D721Med (cell line): ENCODE measurements at regions not wholly inside any gene's neighbourhood (a gene's known extent, or its start where the extent isn't known, plus 50 kb on each side); places are given as distances from the start of the nearest gene placed in this dataset.

Experiments used
- DNase-seq: peaks from one replicate; pipeline ENCODE4 v3.0.0; 2011; ENCODE audit warnings: low spot score; ENCODE audit not compliant: insufficient read length
- FAIRE-seq: peaks from 2 replicates; lab custom pipeline; 2011; peaks lifted over from hg19 to GRCh38; lab: Jason Lieb, UNC
- CTCF ChIP-seq: IDR thresholded peaks from 2 replicates; pipeline ENCODE4 v1.5.1; 2012; ENCODE audit warnings: mild to moderate bottlenecking, control low read depth; ENCODE audit not compliant: insufficient read depth; ENCODE audit errors: missing control alignments

DNA sequence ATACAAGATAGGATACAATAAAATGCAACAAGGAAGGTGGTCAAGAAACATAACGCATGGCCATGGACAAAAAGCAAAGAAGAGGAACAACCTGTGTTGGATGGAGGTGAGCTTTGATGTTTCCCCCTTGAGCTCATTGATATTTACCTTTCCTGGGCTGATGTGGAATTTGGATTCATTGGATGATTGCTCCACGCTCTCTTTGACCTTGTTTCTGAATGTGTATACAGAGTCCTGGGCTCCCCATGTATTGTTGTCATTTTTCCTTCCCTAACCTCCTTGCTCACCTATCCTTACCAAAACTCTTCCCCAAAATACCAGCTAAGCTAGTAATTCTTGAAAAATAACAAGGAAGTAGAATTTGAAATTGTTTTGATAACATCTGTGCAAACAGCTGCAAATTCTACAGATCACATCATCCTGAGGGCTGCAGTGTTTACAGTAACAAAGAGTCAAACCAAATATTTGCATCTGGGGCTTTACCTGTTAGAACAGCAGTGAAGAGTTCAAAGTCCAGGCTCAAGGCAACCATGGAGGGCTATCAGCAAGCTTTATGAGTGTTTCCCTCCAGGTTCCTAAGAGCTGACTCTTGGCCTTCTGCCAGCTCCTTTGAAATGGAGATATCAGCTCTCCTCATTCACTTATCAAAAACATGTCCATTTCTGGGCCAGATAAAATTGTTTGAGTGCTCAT lies 214.3 kb upstream of the MARCKS start:
- no peak for FAIRE-seq
- DNase-seq, result no peak

DNA sequence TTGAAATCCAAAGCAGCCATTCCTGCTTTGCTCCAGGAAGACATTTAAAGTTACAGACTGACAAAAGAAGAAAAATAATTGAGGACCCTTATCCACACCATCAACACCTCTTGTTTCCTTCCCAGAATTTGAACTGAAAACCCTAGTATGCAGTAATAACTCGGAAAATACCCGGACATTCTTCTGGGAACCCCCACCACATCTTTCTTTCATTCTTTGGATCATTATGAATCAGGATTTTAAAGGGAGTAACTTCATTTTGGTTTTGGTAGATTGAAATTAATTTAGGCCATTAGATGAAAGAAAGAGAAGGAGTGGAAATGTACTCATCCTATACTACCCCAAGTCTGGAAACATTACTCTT lies 213.8 kb upstream of the MARCKS start:
- FAIRE-seq, result no peak
- no peak for TF ChIP-seq CTCF
- no peak for DNase-seq

More for the DNA sequence above, 214.3 kb upstream of the MARCKS start:
- no peak for TF ChIP-seq CTCF

DNA sequence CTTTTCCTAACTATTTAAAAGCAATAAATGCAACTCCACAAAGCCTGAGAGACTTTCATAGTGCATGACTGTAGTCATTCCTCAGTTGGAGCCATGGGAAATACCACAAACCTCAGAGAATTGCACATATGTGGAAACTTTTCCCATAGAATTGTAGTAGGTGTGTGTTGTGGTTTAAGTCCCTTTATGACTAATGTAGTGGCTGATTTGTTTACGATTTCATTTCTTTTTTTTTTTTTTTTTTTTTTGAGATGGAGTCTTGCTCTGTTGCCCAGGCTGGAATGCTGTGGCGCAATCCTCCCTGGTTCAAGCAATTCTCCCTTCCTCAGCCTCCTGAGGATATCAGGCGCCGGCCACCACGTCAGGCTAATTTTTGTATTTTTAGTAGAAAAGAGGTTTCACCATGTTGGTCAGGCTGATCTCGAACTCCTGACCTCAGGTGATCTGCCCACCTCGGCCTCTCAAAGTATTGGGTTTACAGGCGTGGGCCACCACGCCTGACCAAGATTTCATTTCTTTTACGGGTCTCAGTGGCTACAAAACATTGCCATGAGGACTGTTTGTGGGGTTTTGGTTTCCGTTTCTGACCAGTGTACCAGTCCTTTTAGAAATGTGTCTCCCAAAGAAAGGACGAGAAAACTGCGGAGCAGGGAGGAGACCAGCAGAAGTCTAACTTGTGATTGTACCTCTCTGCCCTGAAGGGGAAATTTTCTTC lies 212.1 kb upstream of the MARCKS start:
- DNase-seq, result no peak
- FAIRE-seq, result no peak

DNA sequence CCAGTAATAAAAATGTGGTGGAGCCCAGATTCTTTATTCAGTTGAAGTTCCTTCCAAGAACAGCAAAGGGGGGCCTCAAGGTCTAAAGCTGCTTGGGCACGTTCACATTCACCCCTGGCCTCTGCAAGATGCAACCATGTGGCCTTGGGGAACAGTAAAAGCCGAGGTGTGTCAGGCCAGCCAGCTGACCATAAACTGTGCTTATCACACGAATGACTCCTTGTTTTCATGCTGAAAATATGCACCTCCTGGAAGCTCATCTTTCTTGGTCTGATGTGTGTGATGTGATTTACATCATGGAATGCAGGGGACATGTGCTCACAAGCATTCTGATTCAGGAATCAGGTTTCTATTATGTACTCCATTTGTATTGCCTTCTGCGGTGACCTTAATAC lies 211.6 kb upstream of the MARCKS start:
- no peak for DNase-seq
- FAIRE-seq, result no peak
- no peak for TF ChIP-seq CTCF

More for the DNA sequence above, 212.1 kb upstream of the MARCKS start:
- no peak for TF ChIP-seq CTCF

DNA sequence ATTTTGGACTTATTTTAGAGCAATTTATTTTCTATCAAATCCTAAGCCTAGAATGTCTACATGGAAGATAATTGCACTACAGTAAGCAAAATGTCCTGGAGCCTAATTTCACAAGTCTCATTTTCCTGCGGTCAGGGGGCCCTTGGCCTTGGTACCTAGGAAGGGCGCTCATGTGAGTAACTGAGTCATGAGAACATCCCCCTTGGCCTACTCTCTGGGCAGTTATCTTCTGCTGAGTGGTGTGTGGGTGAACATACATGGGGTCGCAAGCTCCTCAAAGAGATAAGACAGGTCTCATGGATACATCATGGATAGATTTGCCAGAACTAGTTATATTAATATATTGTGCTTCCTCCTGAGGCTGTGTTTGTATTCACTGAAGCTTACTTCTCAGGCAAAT lies 211.2 kb upstream of the MARCKS start:
- no peak for DNase-seq
- no peak for FAIRE-seq
- no peak for TF ChIP-seq CTCF

GRCh38 chr6:113646701-113647100 lies 210.4 kb upstream of the MARCKS start:
- no peak for DNase-seq
- no peak for TF ChIP-seq CTCF
- FAIRE-seq, result no peak

DNA sequence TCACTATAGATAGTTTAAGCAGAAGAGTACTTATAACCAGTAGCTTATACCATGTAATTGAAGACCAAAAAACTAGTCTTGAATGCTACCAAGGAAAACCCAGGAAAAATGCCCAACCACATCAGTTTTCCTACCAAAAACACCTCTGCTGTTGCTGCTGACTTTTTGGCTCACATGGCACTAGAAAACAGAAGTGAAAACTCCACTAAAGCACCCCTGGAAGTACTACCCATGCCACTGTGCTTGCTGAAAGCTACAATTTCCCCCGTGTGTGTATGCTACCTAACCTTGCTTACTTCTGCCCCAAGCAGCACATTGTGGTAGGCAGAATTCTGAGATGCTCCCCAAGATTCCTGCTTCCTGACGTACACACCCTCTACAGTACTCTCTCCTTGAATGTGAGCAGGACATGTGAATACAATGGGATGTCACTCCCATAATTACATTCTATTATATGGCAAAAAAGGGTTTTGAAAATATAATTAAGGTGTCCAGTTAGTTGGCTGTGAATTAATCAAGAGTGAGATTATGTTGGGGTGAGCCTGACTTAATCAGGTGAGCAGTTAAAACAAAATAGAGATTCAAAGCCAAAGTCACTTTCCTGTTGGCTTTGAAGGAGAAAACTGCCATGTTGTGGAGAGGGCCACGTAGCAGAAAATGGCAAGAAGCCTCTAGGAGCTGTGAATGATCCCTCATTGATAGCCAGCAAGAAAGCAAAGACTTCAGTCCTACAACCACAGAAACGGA lies 209.8 kb upstream of the MARCKS start:
- no peak for FAIRE-seq
- DNase-seq, result no peak
- no peak for TF ChIP-seq CTCF
